Endothelial cell of umbilical vein (primary cell): ENCODE measurements at regions not wholly inside any gene's neighbourhood (a gene's known extent, or its start where the extent isn't known, plus 50 kb on each side); places are given as distances from the start of the nearest gene placed in this dataset.

Source experiments
- CTCF ChIP-seq, 2 donors: IDR thresholded peaks; 1 replicate in 1 of 2; 2 replicates in 1 of 2; pipeline ENCODE4 v1.5.1; 2011; ENCODE audit warnings: low read length in 2 of 2, mild to moderate bottlenecking in 2 of 2, moderate library complexity in 2 of 2, control low read depth in 1 of 2, inconsistent platforms in 1 of 2, low read depth in 1 of 2; ENCODE audit not compliant: insufficient read depth in 1 of 2; ENCODE audit errors: extremely low read depth in 1 of 2
- EZH2 ChIP-seq: IDR thresholded peaks from 2 replicates; pipeline ENCODE4 v1.6.1; 2012; ENCODE audit warnings: borderline replicate concordance, low read depth, mild to moderate bottlenecking, moderate library complexity, low read length, inconsistent platforms; ENCODE audit not compliant: severe bottlenecking
- FOS ChIP-seq: IDR thresholded peaks from 2 replicates; pipeline ENCODE4 v1.6.1; 2011; ENCODE audit warnings: mild to moderate bottlenecking, low read length, moderate library complexity, borderline replicate concordance; ENCODE audit not compliant: insufficient read depth
- GATA2 ChIP-seq: IDR thresholded peaks from 2 replicates; pipeline ENCODE4 v1.7.0; 2011; ENCODE audit warnings: low read depth, mild to moderate bottlenecking, moderate library complexity, mixed read lengths, low read length; ENCODE audit not compliant: insufficient read length, insufficient read depth
- JUN ChIP-seq: IDR thresholded peaks from 2 replicates; pipeline ENCODE4 v1.6.1; 2011; ENCODE audit warnings: borderline replicate concordance, low read depth; ENCODE audit not compliant: insufficient read length, insufficient read depth
- MAX ChIP-seq: IDR thresholded peaks from 2 replicates; pipeline ENCODE4 v1.6.1; 2011; ENCODE audit not compliant: insufficient read depth, insufficient read length
- MYC ChIP-seq: IDR thresholded peaks from one replicate; pipeline ENCODE4 v1.6.1; 2011; ENCODE audit warnings: mild to moderate bottlenecking, low read depth, low read length
- POLR2A ChIP-seq: IDR thresholded peaks from 2 replicates; pipeline ENCODE4 v1.6.1; 2012; ENCODE audit warnings: low read depth, mild to moderate bottlenecking, control low read depth, low read length
- POLR2AphosphoS5 ChIP-seq: IDR thresholded peaks from 2 replicates; pipeline ENCODE4 v1.6.1; 2012; ENCODE audit warnings: low read depth, mild to moderate bottlenecking, control low read depth, low read length, moderate library complexity; ENCODE audit not compliant: insufficient read depth

GRCh38 chr20:48440916-48441315 is 386.9 kb downstream of the PREX1 start:
- TF ChIP-seq CTCF (IDR thresholded peaks at IDR 0.05; ENCODE audit: extremely low read depth in 1 of 2, insufficient read depth in 1 of 2, low read depth in 1 of 2, low read length in 2 of 2), result no peak
- no peak for TF ChIP-seq POLR2AphosphoS5
- TF ChIP-seq POLR2A, result no peak
- TF ChIP-seq GATA2, result no peak
- no peak for TF ChIP-seq EZH2
- no peak for TF ChIP-seq MYC
- TF ChIP-seq JUN, result no peak
- TF ChIP-seq MAX, result no peak
- no peak for TF ChIP-seq FOS
